ENCODE measurements at regions not wholly inside any gene's neighbourhood (a gene's known extent, or its start where the extent isn't known, plus 50 kb on each side); places are given as distances from the start of the nearest gene placed in this dataset.

GRCh38 chr1:2881556-2881955 lies 80.1 kb upstream of the TTC34 start:
- TF ChIP-seq CTCF (IDR thresholded peaks at IDR 0.05; ENCODE audit: low read length) (no peak), EZH2 (IDR thresholded peaks at IDR 0.05; ENCODE audit: borderline replicate concordance, low read length) (no peak)

All from OCI-LY1 (cell line).